ENCODE measurements at regions not wholly inside any gene's neighbourhood (a gene's known extent, or its start where the extent isn't known, plus 50 kb on each side); places are given as distances from the start of the nearest gene placed in this dataset.
A peak's percentile ranks its signal among the peaks of the same experiment; 100 is the strongest.

- no peak for DNase-seq
- TF ChIP-seq POLR2A (IDR thresholded peaks at IDR 0.05) (no peak), CTCF (IDR thresholded peaks at IDR 0.05) (peak; percentile 36 to 72 (median 52))
- Histone ChIP-seq H3K9me3 (no peaks in the 10 kb centered on the region), H3K4me3 (no peak overlapping the region), H3K36me3 (no peaks in the 10 kb centered on the region), H3K4me1 (no peaks in the 10 kb centered on the region), H3K27ac (peak overlapping the region in 1 of 2 donors; percentile 47), H3K27me3 (no peaks in the 10 kb centered on the region)
- intact Hi-C loops (cut with DNase I; ENCODE audit: low total_unique reads): no loop called here
Observed at GRCh38 chr11:26227301-26227746, 104.6 kb upstream of the ANO3 start.

GRCh38 chr11:26227883-26228502 lies 103.9 kb upstream of the ANO3 start:
- no peaks in the 10 kb centered on the region for H3K27me3 ChIP-seq
- H3K9me3 ChIP-seq: no peaks in the 10 kb centered on the region
- DNase-seq: no peak
- no peaks in the 10 kb centered on the region for H3K36me3 ChIP-seq
- intact Hi-C loops (cut with DNase I; ENCODE audit: low total_unique reads): no loop called here
- no peaks in the 10 kb centered on the region for H3K4me1 ChIP-seq
- no peak overlapping the region for H3K4me3 ChIP-seq
- no peak for TF ChIP-seq POLR2A (IDR thresholded peaks at IDR 0.05)
- no peak for TF ChIP-seq CTCF (IDR thresholded peaks at IDR 0.05)
- H3K27ac ChIP-seq: peak overlapping the region in 1 of 2 donors; percentile 59

GRCh38 chr11:26228778-26229177 lies 103.2 kb upstream of the ANO3 start:
- intact Hi-C loops (cut with DNase I; ENCODE audit: low total_unique reads): no loop called here
- TF ChIP-seq POLR2A (IDR thresholded peaks at IDR 0.05) (no peak), CTCF (IDR thresholded peaks at IDR 0.05) (no peak)
- peak overlapping the region in 1 of 2 donors; percentile 59 for H3K27ac ChIP-seq

GRCh38 chr11:26229257-26229656 lies 102.7 kb upstream of the ANO3 start:
- Histone ChIP-seq H3K36me3 (no peaks in the 10 kb centered on the region), H3K27me3 (no peaks in the 10 kb centered on the region), H3K27ac (no peak overlapping the region), H3K9me3 (no peaks in the 10 kb centered on the region), H3K4me3 (no peak overlapping the region), H3K4me1 (no peaks in the 10 kb centered on the region)
- TF ChIP-seq POLR2A (IDR thresholded peaks at IDR 0.05): no peak
- TF ChIP-seq CTCF (IDR thresholded peaks at IDR 0.05): no peak
- intact Hi-C loops (cut with DNase I; ENCODE audit: low total_unique reads): no loop called here
- DNase-seq: no peak

More at GRCh38 chr11:26228778-26229177, 103.2 kb upstream of the ANO3 start:
- H3K27me3 ChIP-seq: no peaks in the 10 kb centered on the region
- no peak overlapping the region for H3K4me3 ChIP-seq
- DNase-seq: no peak
- H3K4me1 ChIP-seq: no peaks in the 10 kb centered on the region
- no peaks in the 10 kb centered on the region for H3K36me3 ChIP-seq
- no peaks in the 10 kb centered on the region for H3K9me3 ChIP-seq

- H3K27ac ChIP-seq: no peak overlapping the region
- intact Hi-C loops (cut with DNase I; ENCODE audit: low total_unique reads): no loop called here
- H3K9me3 ChIP-seq: no peaks in the 10 kb centered on the region
- H3K4me1 ChIP-seq: no peaks in the 10 kb centered on the region
- no peaks in the 10 kb centered on the region for H3K27me3 ChIP-seq
- no peak for DNase-seq
- H3K4me3 ChIP-seq: no peak overlapping the region
- H3K36me3 ChIP-seq: no peaks in the 10 kb centered on the region
- TF ChIP-seq CTCF (IDR thresholded peaks at IDR 0.05) (no peak), POLR2A (IDR thresholded peaks at IDR 0.05) (no peak)
Observed at GRCh38 chr11:26229981-26230380, 101.9 kb upstream of the ANO3 start.
